ENCODE measurements at regions not wholly inside any gene's neighbourhood (a gene's known extent, or its start where the extent isn't known, plus 50 kb on each side); places are given as distances from the start of the nearest gene placed in this dataset.

- 25% methylated on average over 6 of the region's 6 CpGs for WGBS (ENCODE audit: low lambda C conversion rate)
- Histone ChIP-seq H4K20me1 (ENCODE audit: insufficient read depth, low read length) (no peaks in the 10 kb centered on the region), H3K27ac (ENCODE audit: extremely low read length, insufficient read depth, low read length) (no peak overlapping the region), H3K4me2 (ENCODE audit: low read depth, low read length) (no peak overlapping the region), H3K4me1 (ENCODE audit: insufficient read depth, low read length) (no peaks in the 10 kb centered on the region), H3K27me3 (ENCODE audit: control insufficient read depth in 1 of 2, insufficient read depth in 2 of 2, low read length in 2 of 2) (no peaks in the 10 kb centered on the region; a peak in 1 of 5 replicates), H3K9ac (ENCODE audit: insufficient read depth, low read depth, low read length) (no peak overlapping the region), H3K4me3 (replicated peaks in 1 of 3; ENCODE audit: insufficient read depth in 1 of 3, low read depth in 2 of 3, low read length in 3 of 3) (no peak overlapping the region), H3K9me3 (ENCODE audit: low read length) (no peaks in the 10 kb centered on the region), H2AFZ (ENCODE audit: low read length) (no peak overlapping the region), H3K36me3 (replicated peaks in 1 of 2; ENCODE audit: control insufficient read depth in 1 of 2, insufficient read depth in 2 of 2, low read length in 2 of 2) (no peaks in the 10 kb centered on the region), H3K79me2 (ENCODE audit: insufficient read depth, low read length) (no peaks in the 10 kb centered on the region)
- TF ChIP-seq ZNF253 (CRISPR knock-in tag; IDR thresholded peaks at IDR 0.05; ENCODE audit: borderline replicate concordance) (no peak), CAMTA2 (CRISPR knock-in tag; IDR thresholded peaks at IDR 0.05; ENCODE audit: borderline replicate concordance) (no peak), HOXD1 (CRISPR knock-in tag; IDR thresholded peaks at IDR 0.05) (no peak), KDM2A (CRISPR knock-in tag; IDR thresholded peaks at IDR 0.05; ENCODE audit: borderline replicate concordance, low read depth) (no peak), SIN3B (IDR thresholded peaks at IDR 0.05; ENCODE audit: low read length) (no peak), RXRB (CRISPR knock-in tag; IDR thresholded peaks at IDR 0.05; ENCODE audit: borderline replicate concordance) (no peak), PCBP2 (optimal IDR thresholded peaks at IDR 0.05; ENCODE audit: low read depth, low read length, poor library complexity, severe bottlenecking) (no peak), PATZ1 (CRISPR knock-in tag; IDR thresholded peaks at IDR 0.05) (no peak)
- ATAC-seq (no peak), DNase-seq (ENCODE audit: low spot score) (no peak), FAIRE-seq (no peak)
- ChIA-PET CTCF (ENCODE audit: low intra/inter-chr PET ratio, low total read pairs) (no interaction called here), POLR2A (no interaction called here)
- intact Hi-C loops (cut with micrococcal nuclease; ENCODE audit: unreplicated experiment): no loop called here
- BruUV-seq (replicated peaks): no TSS peak
- in situ Hi-C loops (cut with HindIII; ENCODE audit: extremely low pct_ligation_motif_present, low pct_unique_long_range_greater_than_20kb): no loop called here
Measured at GRCh38 chr12:76137606-76138005, 53.1 kb upstream of the NAP1L1 start.

GRCh38 chr12:76135456-76135855, 51.0 kb upstream of the NAP1L1 start:
- H2AFZ ChIP-seq (ENCODE audit: low read length): no peak overlapping the region
- H3K27ac ChIP-seq (ENCODE audit: extremely low read length, insufficient read depth, low read length): no peak overlapping the region
- H3K9me3 ChIP-seq (ENCODE audit: low read length): no peaks in the 10 kb centered on the region
- POLR2A ChIA-PET: no interaction called here
- intact Hi-C loops (cut with micrococcal nuclease; ENCODE audit: unreplicated experiment) (no loop called here), in situ Hi-C loops (cut with HindIII; ENCODE audit: extremely low pct_ligation_motif_present, low pct_unique_long_range_greater_than_20kb) (no loop called here)
- no peaks in the 10 kb centered on the region for H3K79me2 ChIP-seq (ENCODE audit: insufficient read depth, low read length)
- CTCF ChIA-PET (ENCODE audit: low intra/inter-chr PET ratio, low total read pairs): no interaction called here
- ATAC-seq (no peak), FAIRE-seq (no peak), DNase-seq (ENCODE audit: low spot score) (no peak)
- no TSS peak for BruUV-seq (replicated peaks)
- H3K4me2 ChIP-seq (ENCODE audit: low read depth, low read length): no peak overlapping the region
- H3K9ac ChIP-seq (ENCODE audit: insufficient read depth, low read depth, low read length): no peak overlapping the region
- H4K20me1 ChIP-seq (ENCODE audit: insufficient read depth, low read length): no peaks in the 10 kb centered on the region
- H3K27me3 ChIP-seq (ENCODE audit: control insufficient read depth in 1 of 2, insufficient read depth in 2 of 2, low read length in 2 of 2): peaks cover 0 to 10% of the 10 kb centered on the region in 2 experiments; a peak in 2 of 5 replicates
- no peaks in the 10 kb centered on the region for H3K36me3 ChIP-seq (replicated peaks in 1 of 2; ENCODE audit: control insufficient read depth in 1 of 2, insufficient read depth in 2 of 2, low read length in 2 of 2)
- H3K4me3 ChIP-seq (replicated peaks in 1 of 3; ENCODE audit: insufficient read depth in 1 of 3, low read depth in 2 of 3, low read length in 3 of 3): no peak overlapping the region
- no peaks in the 10 kb centered on the region for H3K4me1 ChIP-seq (ENCODE audit: insufficient read depth, low read length)
- TF ChIP-seq ATF1 (CRISPR knock-in tag; IDR thresholded peaks at IDR 0.05) (no peak), AKAP8 (CRISPR knock-in tag; IDR thresholded peaks at IDR 0.05) (no peak), CSRNP1 (CRISPR knock-in tag; IDR thresholded peaks at IDR 0.05) (no peak), ZNF143 (CRISPR knock-in tag; IDR thresholded peaks at IDR 0.05) (no peak), ZNF629 (CRISPR knock-in tag; conservative IDR thresholded peaks at IDR 0.05) (no peak), ZBTB33 (CRISPR knock-in tag; IDR thresholded peaks at IDR 0.05) (no peak), NR0B2 (CRISPR knock-in tag; IDR thresholded peaks at IDR 0.05) (no peak)
